H4 (cell line): ENCODE measurements at regions not wholly inside any gene's neighbourhood (a gene's known extent, or its start where the extent isn't known, plus 50 kb on each side); places are given as distances from the start of the nearest gene placed in this dataset.
"Not testable (repeated sequence)": the region's sequence is repeated elsewhere in the genome, so short reads cannot be mapped to it uniquely, and the experiment has no call there.

ENCODE experiments used
- DNase-seq: peaks from one replicate; pipeline ENCODE4 v3.0.0-alpha.2; 2015; ENCODE audit warnings: low spot score

DNA sequence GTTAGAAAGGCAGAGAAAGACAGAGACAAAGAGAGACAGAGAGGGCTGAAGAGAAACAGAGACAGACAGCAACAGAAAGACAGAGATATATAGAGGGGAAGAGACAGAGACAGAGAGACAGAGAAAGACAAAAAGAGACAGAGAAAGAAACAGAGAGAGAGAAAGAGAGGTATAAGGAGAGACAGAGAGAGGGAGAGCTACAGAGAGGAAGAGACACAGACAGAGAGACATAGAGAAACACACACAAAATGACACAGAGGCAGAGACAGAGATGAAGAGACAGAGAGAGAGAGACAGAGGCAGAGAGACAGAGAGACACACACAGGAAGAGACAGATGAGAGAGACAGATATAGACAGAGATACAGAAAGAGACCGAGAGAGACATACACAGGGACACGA, 168.6 kb downstream of the TMEM121 start:
- DNase-seq: no peak

DNA sequence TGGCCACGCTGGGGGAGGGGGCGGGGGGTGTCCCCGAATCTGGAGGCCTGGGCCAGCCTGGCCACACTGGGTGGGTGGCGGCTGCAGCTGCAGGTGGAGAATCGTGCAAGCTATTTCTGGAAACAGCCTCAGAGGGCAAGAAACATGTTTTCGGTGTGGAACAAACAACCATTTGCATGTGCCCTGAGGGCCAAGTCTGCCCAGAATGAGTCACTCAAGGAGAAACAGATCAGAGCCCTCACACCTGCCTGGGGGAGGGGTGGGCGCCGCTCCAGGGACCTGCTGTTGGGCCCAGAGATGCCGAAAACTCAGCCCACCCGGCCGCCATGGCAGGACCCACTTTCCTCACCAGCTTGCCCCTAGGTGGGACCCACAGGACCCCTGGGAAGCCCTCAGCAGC, 170.0 kb downstream of the TMEM121 start:
- not testable (repeated sequence) for DNase-seq

DNA sequence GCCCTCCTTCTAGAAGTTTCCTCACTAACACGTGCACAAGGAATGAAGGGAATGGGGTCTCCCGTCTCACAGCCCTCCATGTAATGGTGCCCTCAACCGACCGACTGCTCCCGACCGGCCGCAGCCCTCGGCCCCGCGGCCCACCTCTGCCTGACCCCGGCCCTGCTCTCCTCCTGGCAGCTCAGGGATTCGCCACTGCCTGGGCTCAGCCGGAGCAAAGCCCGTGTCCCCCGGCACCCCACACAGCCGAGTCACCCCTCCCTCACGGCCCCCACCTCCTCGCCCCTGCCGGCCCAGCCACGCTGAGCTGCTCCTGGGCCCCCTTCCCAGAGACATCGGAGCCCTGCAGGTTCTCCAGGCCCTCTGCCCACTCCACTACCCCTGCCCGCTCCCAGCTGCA, 171.0 kb downstream of the TMEM121 start:
- DNase-seq: not testable (repeated sequence)

DNA sequence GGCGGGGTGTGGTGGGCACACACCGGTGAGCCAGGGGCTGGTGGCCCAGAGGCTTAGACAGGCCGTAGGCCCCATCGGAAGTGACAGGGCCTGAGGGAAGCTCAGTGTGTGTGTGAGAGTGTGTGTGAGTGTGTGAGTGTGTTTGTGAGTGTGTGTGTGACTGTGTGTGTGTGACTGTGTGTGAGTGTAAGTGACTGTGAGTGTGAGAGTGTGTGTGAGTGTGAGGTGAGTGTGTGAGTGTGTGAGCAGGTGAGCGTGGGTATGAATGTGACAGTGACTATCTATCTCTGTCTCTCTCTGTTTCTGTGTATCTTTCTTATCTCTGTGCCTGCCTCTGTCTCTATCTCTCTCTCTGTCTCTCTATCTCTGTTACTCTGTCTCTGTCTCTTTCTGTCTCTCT, 171.6 kb downstream of the TMEM121 start:
- not testable (repeated sequence) for DNase-seq

DNA sequence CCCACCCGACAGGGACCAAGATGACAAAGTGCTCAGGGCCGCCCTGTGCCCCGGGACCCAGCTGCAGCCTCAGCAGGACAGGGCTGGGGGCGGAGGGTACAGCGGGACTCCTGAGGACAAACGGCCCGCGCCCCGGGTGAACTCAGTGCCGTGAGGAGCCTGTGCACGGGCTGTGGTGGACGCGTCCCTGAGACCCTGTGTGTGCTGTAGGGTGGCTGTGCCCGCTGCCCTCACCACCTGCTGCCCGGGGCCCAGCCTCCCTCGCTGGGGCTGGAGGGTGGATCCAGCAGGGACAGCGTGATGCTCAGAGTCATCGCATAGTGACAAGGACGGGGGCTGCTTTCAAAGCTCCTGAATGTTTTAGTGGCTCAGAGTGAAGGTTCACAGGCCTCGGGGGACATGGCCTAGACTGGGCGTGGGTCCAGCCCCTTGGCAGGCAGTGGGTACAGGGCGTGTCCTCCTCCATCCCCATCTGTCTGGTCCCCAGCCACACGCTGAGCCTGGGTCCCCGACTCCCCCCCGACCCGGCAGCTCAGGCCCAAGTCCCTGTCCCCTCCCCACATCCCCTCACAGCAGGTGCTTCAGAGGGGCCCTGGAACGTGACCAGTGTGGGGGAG, 172.7 kb downstream of the TMEM121 start:
- not testable (repeated sequence) for DNase-seq

DNA sequence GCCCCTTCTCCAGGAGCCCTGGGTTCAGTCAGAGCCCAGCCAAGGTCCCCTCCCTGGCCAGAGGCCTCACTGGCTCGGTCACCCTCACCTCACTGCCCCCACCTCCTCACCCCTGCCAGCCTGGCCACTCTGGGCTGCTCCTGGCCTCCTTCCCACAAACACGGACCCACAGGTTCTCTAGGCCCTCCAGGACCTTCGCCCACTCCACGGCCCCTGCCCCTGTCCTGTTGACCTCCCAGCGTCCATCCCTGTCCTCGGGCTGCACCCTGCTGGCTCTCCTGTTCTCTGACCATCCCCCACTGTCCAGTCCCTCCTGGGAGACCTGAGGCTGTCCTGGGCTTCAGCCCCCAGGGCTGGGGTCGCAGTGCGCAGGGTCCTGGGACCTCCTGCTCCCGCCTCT, 173.3 kb downstream of the TMEM121 start:
- not testable (repeated sequence) for DNase-seq

DNA sequence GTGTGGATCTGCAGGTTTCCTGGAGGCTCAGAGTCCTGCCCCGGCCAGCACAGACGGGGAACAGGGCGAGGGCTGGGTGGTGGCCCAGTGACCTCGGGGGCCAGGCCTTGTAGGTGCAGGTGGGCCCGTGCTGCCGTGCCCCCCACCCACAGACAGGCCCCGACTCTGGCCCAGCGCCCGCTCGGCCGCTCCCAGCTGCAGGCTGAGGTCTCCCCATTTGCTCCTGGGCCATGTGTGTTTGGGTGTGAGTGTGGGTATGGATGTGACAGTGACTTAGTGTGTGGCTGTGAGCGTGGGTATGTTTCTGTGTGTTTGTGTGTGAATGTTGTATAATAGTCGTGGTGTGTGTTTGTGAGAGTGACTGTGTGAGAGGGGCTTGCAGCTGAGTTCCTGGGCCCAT, 173.8 kb downstream of the TMEM121 start:
- DNase-seq: not testable (repeated sequence)

DNA sequence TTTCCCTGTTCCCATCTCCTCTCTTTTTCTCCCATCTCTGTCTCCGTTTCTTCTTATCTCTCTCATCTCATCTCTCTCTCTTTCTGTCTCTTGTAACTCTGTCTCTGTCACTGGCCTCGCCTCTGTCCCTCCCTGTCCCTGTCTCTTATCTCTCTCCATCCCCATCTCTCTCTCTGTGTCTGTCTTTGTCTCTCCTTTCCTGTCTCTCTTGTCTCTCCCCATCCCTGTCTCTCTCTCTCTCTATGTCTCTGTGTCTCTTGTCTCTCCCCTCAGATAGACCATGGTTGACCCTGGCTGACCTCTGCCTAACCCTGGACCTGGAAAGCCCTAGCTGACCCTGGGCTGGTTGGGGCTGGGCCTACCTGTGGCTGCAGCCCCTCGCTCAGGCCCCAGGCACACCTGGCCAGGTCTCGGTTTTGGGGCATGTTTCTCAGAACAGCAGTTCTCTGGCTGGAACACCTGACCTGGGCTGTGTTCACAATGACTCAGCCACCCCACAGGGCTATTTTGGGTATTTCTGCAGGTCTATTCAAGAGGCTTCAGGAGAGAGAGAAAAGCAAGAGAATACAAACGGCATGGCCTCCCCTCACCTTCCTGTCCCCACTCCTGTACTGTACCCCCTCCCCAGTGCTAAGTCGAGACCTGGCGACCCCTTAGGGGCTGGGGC, 174.4 kb downstream of the TMEM121 start:
- DNase-seq: no peak

DNA sequence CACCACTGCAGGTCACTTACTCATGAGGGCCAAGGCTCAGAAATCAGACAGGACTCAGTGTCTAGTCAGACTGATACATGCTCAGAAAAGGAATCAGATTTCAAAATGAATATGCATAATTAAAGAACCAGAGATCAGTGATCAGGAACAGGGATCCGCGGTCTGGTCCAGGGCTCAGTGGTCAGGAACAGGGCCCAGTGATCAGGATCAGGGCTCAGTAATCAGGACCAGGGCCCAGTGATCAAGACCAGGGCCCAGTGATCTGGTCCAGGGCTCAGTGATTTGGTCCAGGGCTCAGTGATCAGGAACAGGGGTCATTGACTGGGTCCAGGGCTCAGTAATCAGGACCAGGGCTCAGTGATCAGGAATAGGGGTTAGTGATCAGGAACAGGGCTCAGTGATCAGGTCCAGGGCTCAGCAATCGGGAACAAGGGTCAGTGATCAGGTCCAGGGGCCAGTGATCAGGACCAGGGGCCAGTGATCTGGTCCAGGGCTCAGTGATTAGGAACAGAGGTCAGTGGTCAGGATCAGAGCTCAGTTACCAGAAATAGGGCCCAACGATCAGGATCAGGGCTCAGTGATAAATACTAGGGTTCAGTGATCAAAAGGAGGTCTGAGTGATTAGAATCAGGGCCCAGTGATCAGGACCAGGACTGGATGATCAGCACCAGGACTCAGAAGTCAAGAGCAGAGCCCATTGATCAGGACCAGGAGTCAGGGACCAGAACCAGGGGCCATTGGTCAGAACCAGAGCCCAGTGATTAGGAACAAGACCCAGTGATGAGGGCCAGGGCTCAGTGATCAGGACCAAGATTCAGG, 175.3 kb downstream of the TMEM121 start:
- no peak for DNase-seq

DNA sequence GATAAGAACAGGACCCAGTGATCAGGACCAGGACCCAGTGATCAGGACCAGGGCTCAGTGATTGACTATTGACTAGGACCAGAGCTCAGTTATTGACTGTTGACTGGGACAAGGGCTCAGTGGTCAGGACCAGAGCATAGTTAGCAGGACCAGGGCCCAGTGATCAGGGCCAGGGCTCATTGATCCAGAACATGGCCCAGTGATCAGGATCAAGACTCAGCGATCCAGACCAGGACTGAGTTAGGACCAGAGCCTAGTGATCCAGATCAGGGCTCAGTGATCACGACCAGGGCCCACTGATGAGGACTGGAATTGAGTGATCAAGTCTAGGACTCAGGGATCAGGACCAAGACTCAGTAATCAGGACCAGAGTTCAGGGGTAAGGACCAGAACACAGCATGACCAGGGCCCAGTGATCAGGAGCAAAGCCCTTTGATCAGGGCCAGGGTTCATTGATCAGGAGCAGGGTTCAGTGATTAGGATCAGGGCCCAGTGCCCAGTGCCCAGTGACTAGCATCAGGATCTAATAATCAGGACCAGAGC, 176.0 kb downstream of the TMEM121 start:
- DNase-seq: no peak

DNA sequence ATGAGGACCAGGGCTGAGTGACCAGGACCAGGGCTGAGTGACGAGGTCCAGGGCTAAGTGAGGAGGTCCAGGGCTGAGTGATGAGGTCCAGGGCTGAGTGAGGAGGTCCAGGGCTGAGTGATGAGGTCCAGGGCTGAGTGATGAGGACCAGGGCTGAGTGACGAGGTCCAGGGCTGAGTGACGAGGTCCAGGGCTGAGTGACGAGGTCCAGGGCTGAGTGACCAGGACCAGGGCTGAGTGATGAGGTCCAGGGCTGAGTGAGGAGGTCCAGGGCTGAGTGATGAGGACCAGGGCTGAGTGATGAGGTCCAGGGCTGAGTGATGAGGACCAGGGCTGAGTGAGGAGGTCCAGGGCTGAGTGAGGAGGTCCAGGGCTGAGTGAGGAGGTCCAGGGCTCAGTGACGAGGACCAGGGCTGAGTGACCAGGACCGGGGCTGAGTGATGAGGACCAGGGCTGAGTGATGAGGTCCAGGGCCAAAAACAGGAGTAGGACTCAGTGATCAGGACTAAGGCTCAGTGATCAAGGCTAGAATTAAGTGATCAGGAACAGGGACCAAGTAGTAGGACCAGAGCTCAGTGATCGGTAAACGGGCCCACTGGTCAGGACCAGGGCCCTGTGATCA, 176.8 kb downstream of the TMEM121 start:
- not testable (repeated sequence) for DNase-seq

DNA sequence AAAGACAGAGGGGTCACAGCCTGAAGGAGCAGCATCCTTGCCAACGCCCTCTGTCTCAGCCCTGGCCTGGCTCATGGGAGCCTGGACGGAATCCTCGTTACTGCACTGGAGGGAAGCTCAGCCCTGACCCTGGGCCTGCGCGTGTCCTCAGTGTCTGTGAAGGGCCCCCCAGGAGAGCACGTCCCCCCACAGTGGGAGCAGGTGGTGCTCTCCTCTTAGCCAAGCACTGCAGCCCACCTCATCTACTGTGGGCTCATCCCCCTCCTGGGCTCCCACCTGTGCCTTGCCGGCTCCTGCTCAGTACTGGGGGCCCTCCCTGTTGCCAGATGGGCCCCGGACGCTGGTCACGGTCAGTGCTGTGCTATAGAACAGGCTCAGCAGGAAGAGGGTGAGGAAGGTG, 177.7 kb downstream of the TMEM121 start:
- DNase-seq: not testable (repeated sequence)

DNA sequence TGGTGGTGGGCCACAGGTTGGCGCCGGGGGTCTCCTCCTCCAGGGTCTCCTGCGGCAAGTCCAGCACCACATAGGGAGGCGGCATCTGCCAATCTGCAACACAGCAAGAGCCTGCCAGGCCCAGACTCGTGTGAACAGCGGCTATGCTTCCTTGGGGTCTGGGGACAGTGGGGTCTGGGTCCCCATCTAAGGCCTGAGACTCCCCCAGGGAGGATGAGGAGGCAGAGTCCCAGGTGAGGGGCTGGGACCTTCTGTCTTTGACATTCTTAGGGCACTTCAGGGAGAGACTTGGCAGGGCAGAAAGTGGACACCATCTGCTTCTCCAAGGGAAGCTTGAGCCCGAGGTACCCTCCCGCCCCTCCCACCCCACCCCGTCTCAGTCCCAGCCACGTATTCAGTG, 178.1 kb downstream of the TMEM121 start:
- DNase-seq: not testable (repeated sequence)

DNA sequence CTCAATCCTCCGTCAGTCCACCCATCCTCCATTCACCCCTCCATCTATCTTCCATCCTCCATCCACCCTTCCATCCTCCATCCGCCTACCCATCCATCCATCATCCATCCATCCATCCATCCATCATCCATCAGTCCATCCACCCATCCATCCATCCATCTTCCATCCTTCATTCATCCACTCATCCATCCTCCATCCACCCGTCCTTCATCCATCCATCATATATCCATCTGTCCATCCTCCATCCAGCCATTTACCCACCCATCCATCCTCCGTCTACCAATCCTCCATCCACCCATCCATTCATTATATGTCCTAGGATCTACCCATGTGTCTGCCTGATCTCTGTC, 179.1 kb downstream of the TMEM121 start:
- not testable (repeated sequence) for DNase-seq

DNA sequence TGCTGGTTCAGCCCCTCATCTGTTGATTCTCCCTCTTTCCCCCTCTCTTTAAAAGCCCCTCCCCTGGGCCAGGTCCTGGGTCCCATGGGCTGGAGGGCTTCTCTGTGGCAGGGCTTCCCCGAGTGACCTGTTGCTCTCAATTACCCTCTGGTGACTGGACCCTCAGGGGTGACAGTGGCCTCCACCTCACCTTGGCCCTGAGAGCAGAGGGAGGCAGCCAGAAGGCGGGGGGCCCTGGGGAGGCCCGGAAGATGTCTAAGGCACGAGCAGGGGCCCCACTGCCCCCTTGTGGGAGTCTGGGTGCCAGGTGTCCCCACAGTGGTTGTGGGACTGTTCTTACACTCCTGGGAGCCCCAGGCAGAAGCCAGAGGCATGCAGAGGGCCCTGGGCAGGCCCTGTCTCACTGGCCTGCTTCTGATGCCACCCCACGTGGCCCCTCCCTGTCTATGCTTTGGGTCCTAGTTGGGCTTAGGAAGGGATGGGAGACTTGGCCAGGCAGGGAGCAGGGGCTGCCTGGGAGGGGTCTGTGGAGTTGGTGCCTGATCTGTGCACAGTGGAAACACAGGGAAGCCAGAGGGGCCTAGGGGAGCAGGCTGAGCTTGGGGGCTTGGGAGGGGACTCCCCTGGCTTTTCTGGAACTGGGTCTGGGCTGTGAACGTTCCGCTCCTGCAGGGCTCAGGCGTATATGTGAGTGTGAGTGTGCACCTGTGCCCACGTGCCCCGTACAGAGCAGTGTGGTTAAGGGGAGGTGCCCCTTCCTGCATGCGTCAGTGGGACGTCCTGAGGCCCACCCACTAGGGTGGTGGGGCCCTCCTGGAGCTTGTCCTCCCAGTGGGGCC, 179.7 kb downstream of the TMEM121 start:
- not testable (repeated sequence) for DNase-seq

DNA sequence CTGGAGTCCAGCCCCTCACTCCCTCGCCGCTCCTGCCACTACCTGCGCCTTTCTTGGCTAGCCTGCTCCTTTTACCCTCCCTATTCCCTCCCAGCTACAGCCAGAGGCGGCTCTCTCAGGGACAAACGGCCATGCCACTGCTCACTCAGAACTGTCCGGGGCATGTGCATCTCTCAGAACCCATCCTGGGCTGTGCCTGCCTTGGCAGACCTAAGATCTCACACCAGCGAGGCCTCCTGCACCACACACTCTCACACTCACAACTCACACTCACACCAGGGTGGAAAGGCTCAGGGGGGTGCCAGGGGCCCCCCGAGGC, 180.3 kb downstream of the TMEM121 start:
- DNase-seq: not testable (repeated sequence)

DNA sequence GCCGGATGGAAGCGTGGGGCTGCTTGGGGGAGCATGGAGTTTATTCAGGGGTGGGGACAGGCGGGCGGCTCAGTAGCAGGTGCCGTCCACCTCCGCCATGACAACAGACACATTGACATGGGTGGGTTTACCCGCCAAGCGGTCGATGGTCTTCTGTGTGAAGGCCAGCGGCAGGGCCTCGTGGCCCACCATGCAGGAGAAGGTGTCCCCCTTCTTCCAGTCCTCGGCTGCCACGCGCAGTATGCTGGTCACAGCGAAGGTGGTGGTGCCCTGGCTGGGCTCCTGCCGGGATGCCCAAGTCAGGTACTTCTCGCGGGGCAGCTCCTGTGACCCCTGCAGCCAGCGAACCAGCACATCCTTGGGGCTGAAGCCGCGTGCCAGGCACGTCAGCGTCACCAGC, 180.7 kb downstream of the TMEM121 start:
- DNase-seq: not testable (repeated sequence)

DNA sequence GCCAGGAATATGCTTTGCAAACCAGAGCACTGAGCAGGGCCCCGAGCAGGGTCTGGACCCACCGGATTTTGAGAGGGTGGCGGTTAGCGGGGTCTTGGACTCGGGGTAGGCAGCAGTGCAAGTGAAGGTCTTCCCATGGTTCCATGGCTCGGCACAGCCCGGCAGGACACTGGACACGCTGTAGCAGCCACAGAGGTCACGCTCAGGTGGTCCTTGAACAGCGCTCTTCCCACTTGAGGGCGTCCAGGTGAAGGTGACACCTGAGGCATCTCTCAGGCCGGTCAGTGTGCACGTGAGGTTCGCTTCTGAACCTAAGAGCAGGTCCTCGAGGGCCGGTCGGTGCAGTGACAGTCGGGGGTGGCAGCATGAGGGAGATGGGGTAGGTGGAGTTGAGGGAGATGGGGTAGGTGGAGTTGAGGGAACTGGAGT, 181.4 kb downstream of the TMEM121 start:
- not testable (repeated sequence) for DNase-seq

DNA sequence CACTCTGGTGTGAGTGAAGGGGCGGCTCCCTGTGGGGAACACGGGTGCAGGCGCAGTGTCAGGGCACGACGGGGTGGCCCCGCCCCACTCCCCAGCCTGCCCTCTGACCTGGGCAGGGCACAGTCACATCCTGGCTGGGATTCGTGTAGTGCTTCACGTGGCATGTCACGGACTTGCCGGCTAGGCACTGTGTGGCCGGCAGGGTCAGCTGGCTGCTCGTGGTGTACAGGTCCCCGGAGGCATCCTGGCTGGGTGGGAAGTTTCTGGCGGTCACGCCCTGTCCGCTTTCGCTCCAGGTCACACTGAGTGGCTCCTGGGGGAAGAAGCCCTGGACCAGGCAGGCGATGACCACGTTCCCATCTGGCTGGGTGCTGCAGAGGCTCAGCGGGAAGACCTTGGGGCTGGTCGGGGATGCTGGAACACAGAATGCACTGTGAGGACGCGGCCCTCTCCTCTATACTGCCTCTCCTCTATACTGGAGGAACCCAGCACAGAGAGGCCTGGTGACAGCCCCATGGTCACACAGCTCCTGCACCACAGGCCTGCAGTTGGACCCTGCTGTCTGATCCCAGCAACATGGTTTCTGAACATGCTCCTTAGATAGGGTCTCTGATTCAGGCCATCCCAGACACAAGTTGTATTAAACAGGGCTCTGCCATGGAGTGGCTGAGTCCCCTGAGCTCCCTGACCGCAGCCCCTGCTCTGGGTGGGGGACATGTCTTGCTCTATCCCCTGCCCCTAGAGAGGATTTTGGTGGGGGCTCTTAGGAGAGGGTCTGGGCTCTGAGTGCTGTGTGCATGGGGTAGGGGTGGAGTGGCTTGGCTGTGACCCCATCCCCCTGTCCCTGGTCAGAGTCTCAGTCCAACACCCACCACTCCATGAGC, 182.1 kb downstream of the TMEM121 start:
- not testable (repeated sequence) for DNase-seq
